Heart left ventricle (tissue), 13 donors: ENCODE measurements at regions not wholly inside any gene's neighbourhood (a gene's known extent, or its start where the extent isn't known, plus 50 kb on each side); places are given as distances from the start of the nearest gene placed in this dataset.

Experiments used
- POLR2A ChIP-seq, 2 donors: fragments of 450-650 bp; IDR thresholded peaks; one replicate each; pipeline ENCODE4 v1.6.1; 2017; ENCODE audit warnings: antibody characterized with exemption in 2 of 2, mild to moderate bottlenecking in 2 of 2, moderate library complexity in 2 of 2
- TF ChIP-seq, protein P1 (sequence below), 12 donors: fragments of 200-600 bp; sonication (generic) in 4 of 12; IDR thresholded peaks; one replicate each; pipeline versions ENCODE4 v1.5.0 to v1.8.0; 2018 to 2022; ENCODE audit warnings: antibody characterized with exemption in 12 of 12, mild to moderate bottlenecking in 5 of 12
- donor health status: ischemic (EF 13 %, LVEDD 7.1; RV severe dilation, severe dysfunction).
- donor health status: DM: no; HTN: yes; CAD: no.
- donor health status: DM: no; HTN: no; CAD: no.
- donor health status: ischemic (EF 25% LVEDD 6.9; RV normal size, moderate dysfunction).
- donor health status: ischemic (EF 25% LVEDD 5.7; RV mildly dilated, moderate dysfunction).
- donor health status: ischemic (EF 35%, LVEDD 5.7; RV mildly dilated, moderate dysfunction).
- donor health status: nonischemic (EF 11% LVEDD 7.7; RV severe dilation, severe dysfunction).
- donor health status: DM: yes; HTN: yes; CAD: no.
- donor health status: PGD.
- donor health status: ischemic (EF 29% LVEDD 5.4; RV normal size, mild dysfunction).
- donor health status: nonischemic (EF 23%, LVEDD 6.1; RV moderate dilation, normal function).

DNA sequence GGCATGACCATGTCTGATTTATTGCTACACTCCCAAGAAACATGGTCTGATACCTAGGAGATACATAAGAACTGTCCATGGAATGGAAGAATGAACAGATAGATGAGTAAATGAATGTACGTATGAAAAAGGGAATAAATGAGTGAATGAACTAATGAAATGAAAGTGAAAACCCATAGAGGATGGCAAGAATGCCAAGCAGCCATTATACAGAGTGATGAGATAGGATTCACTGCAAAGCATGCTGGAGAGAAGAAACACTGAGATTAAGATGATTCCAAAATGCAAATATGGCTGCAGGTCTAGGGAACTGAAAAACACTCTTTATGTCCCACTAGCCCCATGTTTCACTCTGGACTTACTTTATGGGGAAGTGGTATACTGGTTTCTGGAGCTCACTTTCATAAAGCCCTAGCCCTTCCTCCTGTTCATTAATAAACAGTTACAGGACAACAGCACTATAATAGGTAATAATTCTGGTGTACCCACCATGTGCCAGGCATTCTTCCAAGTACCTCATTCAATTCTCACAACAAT, 170.3 kb upstream of the RAD23B start:
- TF ChIP-seq, protein P1, sequence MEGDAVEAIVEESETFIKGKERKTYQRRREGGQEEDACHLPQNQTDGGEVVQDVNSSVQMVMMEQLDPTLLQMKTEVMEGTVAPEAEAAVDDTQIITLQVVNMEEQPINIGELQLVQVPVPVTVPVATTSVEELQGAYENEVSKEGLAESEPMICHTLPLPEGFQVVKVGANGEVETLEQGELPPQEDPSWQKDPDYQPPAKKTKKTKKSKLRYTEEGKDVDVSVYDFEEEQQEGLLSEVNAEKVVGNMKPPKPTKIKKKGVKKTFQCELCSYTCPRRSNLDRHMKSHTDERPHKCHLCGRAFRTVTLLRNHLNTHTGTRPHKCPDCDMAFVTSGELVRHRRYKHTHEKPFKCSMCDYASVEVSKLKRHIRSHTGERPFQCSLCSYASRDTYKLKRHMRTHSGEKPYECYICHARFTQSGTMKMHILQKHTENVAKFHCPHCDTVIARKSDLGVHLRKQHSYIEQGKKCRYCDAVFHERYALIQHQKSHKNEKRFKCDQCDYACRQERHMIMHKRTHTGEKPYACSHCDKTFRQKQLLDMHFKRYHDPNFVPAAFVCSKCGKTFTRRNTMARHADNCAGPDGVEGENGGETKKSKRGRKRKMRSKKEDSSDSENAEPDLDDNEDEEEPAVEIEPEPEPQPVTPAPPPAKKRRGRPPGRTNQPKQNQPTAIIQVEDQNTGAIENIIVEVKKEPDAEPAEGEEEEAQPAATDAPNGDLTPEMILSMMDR (IDR thresholded peaks at IDR 0.05): no peak
- TF ChIP-seq POLR2A (IDR thresholded peaks at IDR 0.05): no peak
